HEK293 (cell line): ENCODE measurements at regions not wholly inside any gene's neighbourhood (a gene's known extent, or its start where the extent isn't known, plus 50 kb on each side); places are given as distances from the start of the nearest gene placed in this dataset.

ENCODE experiments used
- CTCF ChIA-PET: fragments of 350-600 bp; formaldehyde crosslinking; extraction: SDS; loops from one replicate; lab custom pipeline; 2021; ENCODE audit warnings: antibody characterized with exemption; lab: Yijun Ruan, JAX
- POLR2A ChIA-PET: fragments of 300-600 bp; formaldehyde crosslinking; extraction: SDS; loops from one replicate; lab custom pipeline; 2020; ENCODE audit warnings: antibody characterized with exemption, inconsistent platforms; lab: Yijun Ruan, JAX
- H3K27ac ChIP-seq: fragments of 200-500 bp; sonication (Bioruptor generic); 2 replicates; pipeline ENCODE4 v1.5.1; 2014; ENCODE audit warnings: low read depth, low read length, control low read depth, inconsistent platforms; ENCODE audit errors: extremely low read depth
- H3K36me3 ChIP-seq, 2 experiments: fragments of 200-500 bp in 1 of 2; sonication (Bioruptor generic) in 1 of 2; 1 replicate in 1 of 2; 2 replicates in 1 of 2; pipeline ENCODE4 v1.5.1; 2014 to 2017; ENCODE audit warnings: inconsistent platforms in 2 of 2, low read length in 2 of 2; ENCODE audit not compliant: control insufficient read depth in 2 of 2, insufficient read depth in 1 of 2
- H3K4me1 ChIP-seq: fragments of 200-500 bp; sonication (Bioruptor generic); 2 replicates; pipeline ENCODE4 v1.5.1; 2014; ENCODE audit warnings: mild to moderate bottlenecking, low read length, inconsistent platforms; ENCODE audit not compliant: control insufficient read depth, insufficient read depth
- H3K4me3 ChIP-seq: 2 replicates; pipeline ENCODE4 v1.5.1; 2011; ENCODE audit warnings: low read depth, mild to moderate bottlenecking, control low read depth, low read length, moderate library complexity
- H3K9me3 ChIP-seq: fragments of 200-500 bp; sonication (Bioruptor generic); 2 replicates; pipeline ENCODE4 v1.5.1; 2014; ENCODE audit warnings: low read depth, low read length, inconsistent platforms; ENCODE audit not compliant: control insufficient read depth, insufficient read depth
- GLI4 ChIP-seq: fragments of 450-650 bp; formaldehyde crosslinking; IDR thresholded peaks from 2 replicates; pipeline ENCODE4 v1.5.1; 2016; ENCODE audit warnings: missing biosample characterization, missing genetic modification characterization
- OSR2 ChIP-seq: fragments of 450-650 bp; formaldehyde crosslinking; IDR thresholded peaks from 2 replicates; pipeline ENCODE4 v1.5.1; 2016; ENCODE audit warnings: missing biosample characterization, missing genetic modification characterization
- OVOL3 ChIP-seq: fragments of 450-650 bp; formaldehyde crosslinking; IDR thresholded peaks from 2 replicates; pipeline ENCODE4 v1.5.1; 2016; ENCODE audit warnings: missing biosample characterization, missing genetic modification characterization
- PATZ1 ChIP-seq: fragments of 450-650 bp; formaldehyde crosslinking; IDR thresholded peaks from 2 replicates; pipeline ENCODE4 v1.5.1; 2016; ENCODE audit warnings: missing biosample characterization, missing genetic modification characterization
- PRDM4 ChIP-seq: fragments of 450-650 bp; formaldehyde crosslinking; IDR thresholded peaks from 2 replicates; pipeline ENCODE4 v1.5.1; 2017; ENCODE audit warnings: missing biosample characterization, missing genetic modification characterization
- ZBTB26 ChIP-seq: fragments of 450-650 bp; formaldehyde crosslinking; optimal IDR thresholded peaks from 2 replicates; pipeline ENCODE3; 2016; ENCODE audit warnings: missing biosample characterization, mild to moderate bottlenecking, missing genetic modification characterization
- ZNF114 ChIP-seq: fragments of 450-650 bp; formaldehyde crosslinking; IDR thresholded peaks from 2 replicates; pipeline ENCODE4 v1.5.0; 2017; ENCODE audit warnings: missing biosample characterization, missing genetic modification characterization
- ZNF133 ChIP-seq: fragments of 450-650 bp; formaldehyde crosslinking; IDR thresholded peaks from 2 replicates; pipeline ENCODE4 v1.5.1; 2016; ENCODE audit warnings: missing biosample characterization, missing genetic modification characterization
- ZNF16 ChIP-seq: fragments of 450-650 bp; formaldehyde crosslinking; IDR thresholded peaks from 2 replicates; pipeline ENCODE4 v1.5.1; 2016; ENCODE audit warnings: low read depth, missing biosample characterization, missing genetic modification characterization
- ZNF175 ChIP-seq: fragments of 450-650 bp; formaldehyde crosslinking; IDR thresholded peaks from 2 replicates; pipeline ENCODE4 v1.5.1; 2016; ENCODE audit warnings: missing biosample characterization, missing genetic modification characterization
- ZNF18 ChIP-seq: fragments of 450-650 bp; formaldehyde crosslinking; IDR thresholded peaks from 2 replicates; pipeline ENCODE4 v1.5.1; 2016; ENCODE audit warnings: missing biosample characterization, missing genetic modification characterization
- ZNF23 ChIP-seq: fragments of 450-650 bp; formaldehyde crosslinking; IDR thresholded peaks from 2 replicates; pipeline ENCODE4 v1.5.1; 2016; ENCODE audit warnings: missing biosample characterization, missing genetic modification characterization, borderline replicate concordance
- ZNF248 ChIP-seq: fragments of 450-650 bp; formaldehyde crosslinking; IDR thresholded peaks from 2 replicates; pipeline ENCODE4 v1.5.1; 2017; ENCODE audit warnings: missing biosample characterization, missing genetic modification characterization
- ZNF266 ChIP-seq: fragments of 450-650 bp; formaldehyde crosslinking; IDR thresholded peaks from 2 replicates; pipeline ENCODE4 v1.5.1; 2016; ENCODE audit warnings: missing biosample characterization, missing genetic modification characterization, low read depth
- ZNF350 ChIP-seq: fragments of 450-650 bp; formaldehyde crosslinking; IDR thresholded peaks from 2 replicates; pipeline ENCODE4 v1.5.0; 2017; ENCODE audit warnings: missing biosample characterization, mild to moderate bottlenecking, missing genetic modification characterization
- ZNF366 ChIP-seq: fragments of 450-650 bp; formaldehyde crosslinking; conservative IDR thresholded peaks from 2 replicates; pipeline ENCODE4 v1.5.1; 2016; ENCODE audit warnings: missing biosample characterization, missing genetic modification characterization
- ZNF398 ChIP-seq: fragments of 450-650 bp; formaldehyde crosslinking; IDR thresholded peaks from 2 replicates; pipeline ENCODE4 v1.5.1; 2017; ENCODE audit warnings: missing biosample characterization, missing genetic modification characterization
- ZNF521 ChIP-seq: fragments of 450-650 bp; formaldehyde crosslinking; IDR thresholded peaks from 2 replicates; pipeline ENCODE4 v1.5.1; 2017; ENCODE audit warnings: missing biosample characterization, mild to moderate bottlenecking, missing genetic modification characterization
- ZNF560 ChIP-seq: fragments of 450-650 bp; formaldehyde crosslinking; IDR thresholded peaks from 2 replicates; pipeline ENCODE4 v1.5.1; 2017; ENCODE audit warnings: missing biosample characterization, missing genetic modification characterization, borderline replicate concordance
- ZNF626 ChIP-seq: fragments of 450-650 bp; sonication (Bioruptor Pico); formaldehyde crosslinking; IDR thresholded peaks from 2 replicates; pipeline ENCODE4 v1.5.1; 2018; ENCODE audit warnings: missing biosample characterization, missing genetic modification characterization, inconsistent platforms
- ZNF629 ChIP-seq: fragments of 450-650 bp; formaldehyde crosslinking; IDR thresholded peaks from 2 replicates; pipeline ENCODE4 v1.5.1; 2017; ENCODE audit warnings: missing biosample characterization, missing genetic modification characterization
- ZNF645 ChIP-seq: fragments of 450-650 bp; formaldehyde crosslinking; IDR thresholded peaks from 2 replicates; pipeline ENCODE4; 2016; ENCODE audit warnings: missing biosample characterization, missing genetic modification characterization
- ZNF660 ChIP-seq: fragments of 450-650 bp; IDR thresholded peaks from 2 replicates; pipeline ENCODE4 v1.5.1; 2018; ENCODE audit warnings: missing biosample characterization, mild to moderate bottlenecking, missing genetic modification characterization
- ZNF768 ChIP-seq: fragments of 450-650 bp; formaldehyde crosslinking; IDR thresholded peaks from 2 replicates; pipeline ENCODE4 v1.5.1; 2018; ENCODE audit warnings: missing biosample characterization, mild to moderate bottlenecking, missing genetic modification characterization
- ZSCAN4 ChIP-seq: fragments of 450-650 bp; formaldehyde crosslinking; IDR thresholded peaks from 2 replicates; pipeline ENCODE4 v1.5.1; 2017; ENCODE audit warnings: missing biosample characterization, missing genetic modification characterization

GRCh38 chr7:22921386-22922086 is 92.4 kb downstream of the HYCC1 start:
- POLR2A ChIA-PET = no interaction called here
- Histone ChIP-seq H3K4me3 (no peak overlapping the region), H3K4me1 (no peaks in the 10 kb centered on the region), H3K27ac (no peak overlapping the region), H3K36me3 (no peaks in the 10 kb centered on the region), H3K9me3 (no peaks in the 10 kb centered on the region)
- no peak for TF ChIP-seq ZNF626 (tag by site-specific recombination)
- TF ChIP-seq ZNF560 (tag by site-specific recombination) = no peak
- TF ChIP-seq ZNF266 = no peak
- TF ChIP-seq ZSCAN4 = no peak
- TF ChIP-seq ZBTB26 = no peak
- no peak for TF ChIP-seq ZNF18 (tag by site-specific recombination)
- no peak for TF ChIP-seq PATZ1 (tag by site-specific recombination)
- no peak for TF ChIP-seq ZNF629
- no peak for TF ChIP-seq ZNF645
- no peak for TF ChIP-seq ZNF175 (tag by site-specific recombination)
- no peak for TF ChIP-seq ZNF768 (tag by site-specific recombination)
- no peak for TF ChIP-seq ZNF248 (tag by site-specific recombination)
- no peak for TF ChIP-seq OSR2
- no peak for TF ChIP-seq ZNF521 (tag by site-specific recombination)
- TF ChIP-seq ZNF350 (tag by site-specific recombination) = no peak
- no peak for TF ChIP-seq ZNF114 (tag by site-specific recombination)
- CTCF ChIA-PET = interaction anchor here (1.0 kb wide), 1 partner anchor 134 kb away, joined by 5 read pairs; no protein-coding TSS in a partner anchor

- CTCF ChIA-PET = no interaction called here
- no peaks in the 10 kb centered on the region for H3K36me3 ChIP-seq
- H3K4me1 ChIP-seq = no peaks in the 10 kb centered on the region
- POLR2A ChIA-PET = no interaction called here
- H3K4me3 ChIP-seq = no peak overlapping the region
- no peaks in the 10 kb centered on the region for H3K9me3 ChIP-seq
- no peak overlapping the region for H3K27ac ChIP-seq
- no peak for TF ChIP-seq ZNF366 (tag by site-specific recombination)
- TF ChIP-seq PRDM4 = no peak
- TF ChIP-seq OVOL3 (tag by site-specific recombination) = no peak
- no peak for TF ChIP-seq ZNF660 (tag by site-specific recombination)
- TF ChIP-seq ZNF398 = no peak
- TF ChIP-seq GLI4 = no peak
- TF ChIP-seq ZNF23 (tag by site-specific recombination) = no peak
- TF ChIP-seq ZNF133 (tag by site-specific recombination) = no peak
- TF ChIP-seq ZNF16 (tag by site-specific recombination) = no peak
Observed at GRCh38 chr7:22920672-22921071, 93.3 kb downstream of the HYCC1 start.
